HG03575 (cell line): ENCODE measurements at regions not wholly inside any gene's neighbourhood (a gene's known extent, or its start where the extent isn't known, plus 50 kb on each side); places are given as distances from the start of the nearest gene placed in this dataset.
"Not testable (repeated sequence)": the region's sequence is repeated elsewhere in the genome, so short reads cannot be mapped to it uniquely, and the experiment has no call there.

Experiments used
- ATAC-seq: cut with Tn5 transposase; IDR thresholded peaks from one replicate; pipeline ENCODE4 v1.9.1; 2021; ENCODE audit not compliant: unreplicated experiment, insufficient number of reproducible peaks, low FRiP score; ENCODE audit errors: extremely low read depth

- ATAC-seq, result no peak
These were observed 50.4 kb upstream of the SOD1 start for GRCh38 chr21:31609081-31609480.

GRCh38 chr21:31607791-31608190, 51.7 kb upstream of the SOD1 start:
- no peak for ATAC-seq

GRCh38 chr21:31606081-31606874, 53.2 kb upstream of the SOD1 start:
- ATAC-seq, result no peak

GRCh38 chr21:31604591-31605190, 54.8 kb upstream of the SOD1 start:
- ATAC-seq, result no peak

GRCh38 chr21:31599563-31599962, 59.9 kb upstream of the SOD1 start:
- no peak for ATAC-seq

- no peak for ATAC-seq
These were observed 60.5 kb upstream of the SOD1 start for GRCh38 chr21:31599013-31599412.

- ATAC-seq, result no peak
These were observed 61.8 kb upstream of the SOD1 start for GRCh38 chr21:31597683-31598082.

GRCh38 chr21:31596055-31596454, 63.4 kb upstream of the SOD1 start:
- ATAC-seq, result no peak

GRCh38 chr21:31594726-31595125, 64.8 kb upstream of the SOD1 start:
- ATAC-seq, result no peak

GRCh38 chr21:31594279-31594678, 65.2 kb upstream of the SOD1 start:
- no peak for ATAC-seq

- ATAC-seq, result no peak
These were observed 66.4 kb upstream of the SOD1 start for GRCh38 chr21:31592963-31593560.

GRCh38 chr21:31592516-31592915, 67.0 kb upstream of the SOD1 start:
- no peak for ATAC-seq

GRCh38 chr21:31589820-31590219, 69.7 kb upstream of the SOD1 start:
- no peak for ATAC-seq

- no peak for ATAC-seq
These were observed 73.4 kb upstream of the SOD1 start for GRCh38 chr21:31586118-31586517.

- not testable (repeated sequence) for ATAC-seq
These were observed 75.6 kb upstream of the SOD1 start for GRCh38 chr21:31583937-31584336.

- no peak for ATAC-seq
These were observed 76.0 kb upstream of the SOD1 start for GRCh38 chr21:31583498-31583897.

- no peak for ATAC-seq
These were observed 78.6 kb upstream of the SOD1 start for GRCh38 chr21:31580866-31581276.

GRCh38 chr21:31577271-31577670, 82.2 kb upstream of the SOD1 start:
- ATAC-seq, result no peak

- ATAC-seq, result no peak
These were observed 83.1 kb upstream of the SOD1 start for GRCh38 chr21:31576428-31576827.

GRCh38 chr21:31573217-31573616, 86.3 kb upstream of the SOD1 start:
- ATAC-seq, result no peak
